Activated CD8-positive, alpha-beta memory T cell treated with anti-CD3 and anti-CD28 coated beads, Interleukin-2, amount 10 ng/mL, durations not matched to agents 7 days and 5 days (primary cell): ENCODE measurements at regions not wholly inside any gene's neighbourhood (a gene's known extent, or its start where the extent isn't known, plus 50 kb on each side); places are given as distances from the start of the nearest gene placed in this dataset.
"Not testable (repeated sequence)": the region's sequence is repeated elsewhere in the genome, so short reads cannot be mapped to it uniquely, and the experiment has no call there.

Source experiments
- ATAC-seq: fragments of 150-1000 bp; cut with Tn5 transposase; one replicate; pipeline ENCODE4 v1.10.0; 2021; ENCODE audit warnings: moderate library complexity
- CTCF ChIA-PET: fragments of 350-600 bp; sonication (Branson Sonifier 250); formaldehyde crosslinking; loops from one replicate; lab custom pipeline; 2021; ENCODE audit warnings: antibody characterized with exemption; lab: Charles Lee
- DNase-seq: peaks from one replicate; pipeline ENCODE4 v3.0.0-alpha.2; 2020
- H3K27ac Mint-ChIP-seq: one replicate; pipeline ENCODE4 v1.8.0; 2021; ENCODE audit warnings: mild to moderate bottlenecking, mixed read lengths
- H3K27me3 Mint-ChIP-seq: one replicate; pipeline ENCODE4 v1.8.0; 2021; ENCODE audit warnings: mixed read lengths
- H3K36me3 Mint-ChIP-seq: one replicate; pipeline ENCODE4 v1.8.0; 2021; ENCODE audit warnings: mild to moderate bottlenecking, mixed read lengths
- H3K4me1 Mint-ChIP-seq: one replicate; pipeline ENCODE4 v1.8.0; 2021; ENCODE audit warnings: mixed read lengths
- H3K4me3 Mint-ChIP-seq: one replicate; pipeline ENCODE4 v1.8.0; 2021; ENCODE audit warnings: mild to moderate bottlenecking, moderate library complexity, mixed read lengths
- H3K9me3 Mint-ChIP-seq: one replicate; pipeline ENCODE4 v1.8.0; 2022; ENCODE audit warnings: low read depth, mixed read lengths

- H3K9me3 Mint-ChIP-seq, result peaks cover 12% of the 10 kb centered on the region
- no peaks in the 10 kb centered on the region for H3K36me3 Mint-ChIP-seq
- no peak for ATAC-seq
- H3K27ac Mint-ChIP-seq, result no peak overlapping the region
- no peaks in the 10 kb centered on the region for H3K4me1 Mint-ChIP-seq
- DNase-seq, result no peak
- H3K4me3 Mint-ChIP-seq, result no peak overlapping the region
- CTCF ChIA-PET, result no interaction called here
- no peaks in the 10 kb centered on the region for H3K27me3 Mint-ChIP-seq
Measured at GRCh38 chr18:65221115-65221514, 529.7 kb upstream of the CDH7 start.

- Mint-ChIP-seq H3K36me3 (no peaks in the 10 kb centered on the region), H3K4me1 (no peaks in the 10 kb centered on the region), H3K27me3 (no peaks in the 10 kb centered on the region), H3K4me3 (no peak overlapping the region), H3K9me3 (peaks cover 12% of the 10 kb centered on the region), H3K27ac (no peak overlapping the region)
- DNase-seq (no peak), ATAC-seq (no peak)
- CTCF ChIA-PET, result no interaction called here
Measured at GRCh38 chr18:65215865-65216466, 534.8 kb upstream of the CDH7 start.

- ATAC-seq, result no peak
- CTCF ChIA-PET, result no interaction called here
- Mint-ChIP-seq H3K4me1 (no peaks in the 10 kb centered on the region), H3K9me3 (peaks cover 14% of the 10 kb centered on the region), H3K4me3 (no peak overlapping the region), H3K27ac (no peak overlapping the region), H3K36me3 (no peaks in the 10 kb centered on the region), H3K27me3 (no peaks in the 10 kb centered on the region)
- no peak for DNase-seq
Measured at GRCh38 chr18:65214456-65214855, 536.4 kb upstream of the CDH7 start.

GRCh38 chr18:65206551-65207260 lies 544.1 kb upstream of the CDH7 start:
- no peaks in the 10 kb centered on the region for H3K36me3 Mint-ChIP-seq
- H3K4me1 Mint-ChIP-seq, result no peaks in the 10 kb centered on the region
- no peak for ATAC-seq
- no peak overlapping the region for H3K4me3 Mint-ChIP-seq
- H3K9me3 Mint-ChIP-seq, result peaks cover 7% of the 10 kb centered on the region
- no peaks in the 10 kb centered on the region for H3K27me3 Mint-ChIP-seq
- no peak for DNase-seq
- H3K27ac Mint-ChIP-seq, result no peak overlapping the region
- CTCF ChIA-PET, result no interaction called here

GRCh38 chr18:65202091-65202490 lies 548.7 kb upstream of the CDH7 start:
- DNase-seq (no peak), ATAC-seq (no peak)
- H3K4me1 Mint-ChIP-seq, result no peaks in the 10 kb centered on the region
- H3K27me3 Mint-ChIP-seq, result no peaks in the 10 kb centered on the region
- no peak overlapping the region for H3K4me3 Mint-ChIP-seq
- H3K9me3 Mint-ChIP-seq, result peaks cover 11% of the 10 kb centered on the region
- no peak overlapping the region for H3K27ac Mint-ChIP-seq
- CTCF ChIA-PET, result no interaction called here
- no peaks in the 10 kb centered on the region for H3K36me3 Mint-ChIP-seq

- DNase-seq (no peak), ATAC-seq (no peak)
- no peaks in the 10 kb centered on the region for H3K4me1 Mint-ChIP-seq
- no peak overlapping the region for H3K27ac Mint-ChIP-seq
- H3K27me3 Mint-ChIP-seq, result no peaks in the 10 kb centered on the region
- H3K9me3 Mint-ChIP-seq, result peaks cover 5% of the 10 kb centered on the region
- CTCF ChIA-PET, result no interaction called here
- no peaks in the 10 kb centered on the region for H3K36me3 Mint-ChIP-seq
- no peak overlapping the region for H3K4me3 Mint-ChIP-seq
Measured at GRCh38 chr18:65175681-65176080, 575.1 kb upstream of the CDH7 start.

GRCh38 chr18:65162086-65162485 lies 588.7 kb upstream of the CDH7 start:
- DNase-seq, CTCF ChIA-PET, H3K4me1 Mint-ChIP-seq, H3K27ac Mint-ChIP-seq, H3K36me3 Mint-ChIP-seq, H3K4me3 Mint-ChIP-seq, H3K27me3 Mint-ChIP-seq, ATAC-seq, H3K9me3 Mint-ChIP-seq: not testable (repeated sequence)

GRCh38 chr18:65146482-65147021 lies 604.3 kb upstream of the CDH7 start:
- CTCF ChIA-PET, result interaction anchor here (0.5 kb wide), 1 partner anchor 71 kb away, joined by 3 read pairs; no protein-coding TSS in a partner anchor
- peaks cover 9% of the 10 kb centered on the region for H3K9me3 Mint-ChIP-seq
- ATAC-seq, result no peak
- no peaks in the 10 kb centered on the region for H3K27me3 Mint-ChIP-seq
- DNase-seq, result no peak
- H3K4me3 Mint-ChIP-seq, result no peak overlapping the region
- H3K36me3 Mint-ChIP-seq, result no peaks in the 10 kb centered on the region
- no peaks in the 10 kb centered on the region for H3K4me1 Mint-ChIP-seq
- H3K27ac Mint-ChIP-seq, result no peak overlapping the region

GRCh38 chr18:65145312-65145711 lies 605.5 kb upstream of the CDH7 start:
- H3K27ac Mint-ChIP-seq, result no peak overlapping the region
- CTCF ChIA-PET, result no interaction called here
- H3K4me1 Mint-ChIP-seq, result no peaks in the 10 kb centered on the region
- no peaks in the 10 kb centered on the region for H3K36me3 Mint-ChIP-seq
- DNase-seq (no peak), ATAC-seq (no peak)
- no peaks in the 10 kb centered on the region for H3K27me3 Mint-ChIP-seq
- peaks cover 9% of the 10 kb centered on the region for H3K9me3 Mint-ChIP-seq
- no peak overlapping the region for H3K4me3 Mint-ChIP-seq

GRCh38 chr18:65133610-65134009 lies 617.2 kb upstream of the CDH7 start:
- CTCF ChIA-PET, result no interaction called here
- H3K27me3 Mint-ChIP-seq, result no peaks in the 10 kb centered on the region
- no peak overlapping the region for H3K27ac Mint-ChIP-seq

GRCh38 chr18:65124633-65125032 lies 626.2 kb upstream of the CDH7 start:
- no peak overlapping the region for H3K27ac Mint-ChIP-seq
- no peak overlapping the region for H3K4me3 Mint-ChIP-seq
- DNase-seq (no peak), ATAC-seq (no peak)
- CTCF ChIA-PET, result no interaction called here
- no peaks in the 10 kb centered on the region for H3K27me3 Mint-ChIP-seq
- H3K36me3 Mint-ChIP-seq, result no peaks in the 10 kb centered on the region
- peaks cover 15% of the 10 kb centered on the region for H3K9me3 Mint-ChIP-seq
- no peaks in the 10 kb centered on the region for H3K4me1 Mint-ChIP-seq

More at GRCh38 chr18:65133610-65134009, 617.2 kb upstream of the CDH7 start:
- no peak overlapping the region for H3K4me3 Mint-ChIP-seq
- H3K36me3 Mint-ChIP-seq, result no peaks in the 10 kb centered on the region
- no peaks in the 10 kb centered on the region for H3K4me1 Mint-ChIP-seq
- ATAC-seq (no peak), DNase-seq (no peak)
- H3K9me3 Mint-ChIP-seq, result peaks cover 2% of the 10 kb centered on the region

- H3K27ac Mint-ChIP-seq, result no peak overlapping the region
- no peak overlapping the region for H3K4me3 Mint-ChIP-seq
- no peaks in the 10 kb centered on the region for H3K36me3 Mint-ChIP-seq
- no peaks in the 10 kb centered on the region for H3K27me3 Mint-ChIP-seq
- H3K9me3 Mint-ChIP-seq, result peaks cover 2% of the 10 kb centered on the region
- no peak for DNase-seq
- CTCF ChIA-PET, result no interaction called here
- ATAC-seq, result no peak
- H3K4me1 Mint-ChIP-seq, result no peaks in the 10 kb centered on the region
Measured at GRCh38 chr18:65103864-65104263, 646.9 kb upstream of the CDH7 start.

GRCh38 chr18:65093346-65093745 lies 657.5 kb upstream of the CDH7 start:
- H3K4me1 Mint-ChIP-seq, result no peaks in the 10 kb centered on the region
- H3K27me3 Mint-ChIP-seq, result no peaks in the 10 kb centered on the region
- ATAC-seq (no peak), DNase-seq (no peak)
- H3K4me3 Mint-ChIP-seq, result no peak overlapping the region
- CTCF ChIA-PET, result no interaction called here
- H3K27ac Mint-ChIP-seq, result no peak overlapping the region
- H3K9me3 Mint-ChIP-seq, result no peaks in the 10 kb centered on the region
- no peaks in the 10 kb centered on the region for H3K36me3 Mint-ChIP-seq

GRCh38 chr18:65091744-65092329 lies 659.0 kb upstream of the CDH7 start:
- DNase-seq (no peak), ATAC-seq (no peak)
- Mint-ChIP-seq H3K9me3 (no peaks in the 10 kb centered on the region), H3K27ac (no peak overlapping the region), H3K4me1 (no peaks in the 10 kb centered on the region), H3K27me3 (no peaks in the 10 kb centered on the region), H3K4me3 (no peak overlapping the region), H3K36me3 (no peaks in the 10 kb centered on the region)
- CTCF ChIA-PET, result no interaction called here
